SK-N-SH (cell line): ENCODE measurements at regions not wholly inside any gene's neighbourhood (a gene's known extent, or its start where the extent isn't known, plus 50 kb on each side); places are given as distances from the start of the nearest gene placed in this dataset.

ENCODE experiments used
- ELF1 ChIP-seq: IDR thresholded peaks from 2 replicates; pipeline ENCODE4 v1.4.0; 2012
- EP300 ChIP-seq, 2 experiments: IDR thresholded peaks; 2 replicates each; pipeline versions ENCODE4 v1.4.0 to v1.6.1; 2012; ENCODE audit warnings: borderline replicate concordance in 1 of 2, low read depth in 1 of 2, low read length in 1 of 2
- GABPA ChIP-seq: IDR thresholded peaks from 2 replicates; pipeline ENCODE4 v1.4.0; 2012; ENCODE audit warnings: low read depth, mild to moderate bottlenecking
- MXI1 ChIP-seq: IDR thresholded peaks from 2 replicates; pipeline ENCODE4 v1.6.1; 2012; ENCODE audit warnings: mild to moderate bottlenecking, low read depth, low read length, improper control_type of control experiment
- POLR2AphosphoS5 ChIP-seq: IDR thresholded peaks from 2 replicates; pipeline ENCODE4 v1.6.1; 2012; ENCODE audit warnings: low read depth, low read length
- RAD21 ChIP-seq: IDR thresholded peaks from 2 replicates; pipeline ENCODE4 v1.6.1; 2012; ENCODE audit warnings: mild to moderate bottlenecking, low read length
- SMC3 ChIP-seq: IDR thresholded peaks from 2 replicates; pipeline ENCODE4 v1.6.1; 2012; ENCODE audit warnings: low read depth, low read length, improper control_type of control experiment
- TAF1 ChIP-seq: IDR thresholded peaks from 2 replicates; pipeline ENCODE4 v1.6.1; 2012; ENCODE audit warnings: low read depth, mild to moderate bottlenecking, low read length, moderate library complexity, borderline replicate concordance
- USF1 ChIP-seq: IDR thresholded peaks from 2 replicates; pipeline ENCODE4 v1.4.0; 2012; ENCODE audit warnings: low read depth, borderline replicate concordance
- TF ChIP-seq, protein P1 (sequence below): fragments of 200-600 bp; sonication (generic); IDR thresholded peaks from 2 replicates; pipeline ENCODE4 v1.6.1; 2017; ENCODE audit warnings: antibody characterized with exemption, mild to moderate bottlenecking, moderate library complexity
- TF ChIP-seq, protein P2 (sequence below): IDR thresholded peaks from 2 replicates; pipeline ENCODE4 v1.6.1; 2012; ENCODE audit warnings: mild to moderate bottlenecking, low read depth, low read length, moderate library complexity

GRCh38 chr2:75348307-75348706 is 149.0 kb upstream of the TACR1 start:
- TF ChIP-seq ELF1 (no peak), TAF1 (no peak), MXI1 (no peak), POLR2AphosphoS5 (no peak), USF1 (no peak), GABPA (no peak), EP300 (IDR thresholded peaks at IDR 0.05; ENCODE audit: borderline replicate concordance in 1 of 2, low read depth in 1 of 2, low read length in 1 of 2) (no peak), RAD21 (no peak), SMC3 (no peak)
- TF ChIP-seq, protein P1, sequence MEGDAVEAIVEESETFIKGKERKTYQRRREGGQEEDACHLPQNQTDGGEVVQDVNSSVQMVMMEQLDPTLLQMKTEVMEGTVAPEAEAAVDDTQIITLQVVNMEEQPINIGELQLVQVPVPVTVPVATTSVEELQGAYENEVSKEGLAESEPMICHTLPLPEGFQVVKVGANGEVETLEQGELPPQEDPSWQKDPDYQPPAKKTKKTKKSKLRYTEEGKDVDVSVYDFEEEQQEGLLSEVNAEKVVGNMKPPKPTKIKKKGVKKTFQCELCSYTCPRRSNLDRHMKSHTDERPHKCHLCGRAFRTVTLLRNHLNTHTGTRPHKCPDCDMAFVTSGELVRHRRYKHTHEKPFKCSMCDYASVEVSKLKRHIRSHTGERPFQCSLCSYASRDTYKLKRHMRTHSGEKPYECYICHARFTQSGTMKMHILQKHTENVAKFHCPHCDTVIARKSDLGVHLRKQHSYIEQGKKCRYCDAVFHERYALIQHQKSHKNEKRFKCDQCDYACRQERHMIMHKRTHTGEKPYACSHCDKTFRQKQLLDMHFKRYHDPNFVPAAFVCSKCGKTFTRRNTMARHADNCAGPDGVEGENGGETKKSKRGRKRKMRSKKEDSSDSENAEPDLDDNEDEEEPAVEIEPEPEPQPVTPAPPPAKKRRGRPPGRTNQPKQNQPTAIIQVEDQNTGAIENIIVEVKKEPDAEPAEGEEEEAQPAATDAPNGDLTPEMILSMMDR: no peak
- TF ChIP-seq, protein P2, sequence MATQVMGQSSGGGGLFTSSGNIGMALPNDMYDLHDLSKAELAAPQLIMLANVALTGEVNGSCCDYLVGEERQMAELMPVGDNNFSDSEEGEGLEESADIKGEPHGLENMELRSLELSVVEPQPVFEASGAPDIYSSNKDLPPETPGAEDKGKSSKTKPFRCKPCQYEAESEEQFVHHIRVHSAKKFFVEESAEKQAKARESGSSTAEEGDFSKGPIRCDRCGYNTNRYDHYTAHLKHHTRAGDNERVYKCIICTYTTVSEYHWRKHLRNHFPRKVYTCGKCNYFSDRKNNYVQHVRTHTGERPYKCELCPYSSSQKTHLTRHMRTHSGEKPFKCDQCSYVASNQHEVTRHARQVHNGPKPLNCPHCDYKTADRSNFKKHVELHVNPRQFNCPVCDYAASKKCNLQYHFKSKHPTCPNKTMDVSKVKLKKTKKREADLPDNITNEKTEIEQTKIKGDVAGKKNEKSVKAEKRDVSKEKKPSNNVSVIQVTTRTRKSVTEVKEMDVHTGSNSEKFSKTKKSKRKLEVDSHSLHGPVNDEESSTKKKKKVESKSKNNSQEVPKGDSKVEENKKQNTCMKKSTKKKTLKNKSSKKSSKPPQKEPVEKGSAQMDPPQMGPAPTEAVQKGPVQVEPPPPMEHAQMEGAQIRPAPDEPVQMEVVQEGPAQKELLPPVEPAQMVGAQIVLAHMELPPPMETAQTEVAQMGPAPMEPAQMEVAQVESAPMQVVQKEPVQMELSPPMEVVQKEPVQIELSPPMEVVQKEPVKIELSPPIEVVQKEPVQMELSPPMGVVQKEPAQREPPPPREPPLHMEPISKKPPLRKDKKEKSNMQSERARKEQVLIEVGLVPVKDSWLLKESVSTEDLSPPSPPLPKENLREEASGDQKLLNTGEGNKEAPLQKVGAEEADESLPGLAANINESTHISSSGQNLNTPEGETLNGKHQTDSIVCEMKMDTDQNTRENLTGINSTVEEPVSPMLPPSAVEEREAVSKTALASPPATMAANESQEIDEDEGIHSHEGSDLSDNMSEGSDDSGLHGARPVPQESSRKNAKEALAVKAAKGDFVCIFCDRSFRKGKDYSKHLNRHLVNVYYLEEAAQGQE: no peak
